D721Med (cell line): ENCODE measurements at regions not wholly inside any gene's neighbourhood (a gene's known extent, or its start where the extent isn't known, plus 50 kb on each side); places are given as distances from the start of the nearest gene placed in this dataset.
A peak's percentile ranks its signal among the peaks of the same experiment; 100 is the strongest.

Experiments
- DNase-seq: peaks from one replicate; pipeline ENCODE4 v3.0.0; 2011; ENCODE audit warnings: low spot score; ENCODE audit not compliant: insufficient read length
- FAIRE-seq: peaks from 2 replicates; lab custom pipeline; 2011; peaks lifted over from hg19 to GRCh38; lab: Jason Lieb, UNC
- TF ChIP-seq, protein P1 (sequence below): IDR thresholded peaks from 2 replicates; pipeline ENCODE4 v1.5.1; 2012; ENCODE audit warnings: mild to moderate bottlenecking, control low read depth; ENCODE audit not compliant: insufficient read depth; ENCODE audit errors: missing control alignments

DNA sequence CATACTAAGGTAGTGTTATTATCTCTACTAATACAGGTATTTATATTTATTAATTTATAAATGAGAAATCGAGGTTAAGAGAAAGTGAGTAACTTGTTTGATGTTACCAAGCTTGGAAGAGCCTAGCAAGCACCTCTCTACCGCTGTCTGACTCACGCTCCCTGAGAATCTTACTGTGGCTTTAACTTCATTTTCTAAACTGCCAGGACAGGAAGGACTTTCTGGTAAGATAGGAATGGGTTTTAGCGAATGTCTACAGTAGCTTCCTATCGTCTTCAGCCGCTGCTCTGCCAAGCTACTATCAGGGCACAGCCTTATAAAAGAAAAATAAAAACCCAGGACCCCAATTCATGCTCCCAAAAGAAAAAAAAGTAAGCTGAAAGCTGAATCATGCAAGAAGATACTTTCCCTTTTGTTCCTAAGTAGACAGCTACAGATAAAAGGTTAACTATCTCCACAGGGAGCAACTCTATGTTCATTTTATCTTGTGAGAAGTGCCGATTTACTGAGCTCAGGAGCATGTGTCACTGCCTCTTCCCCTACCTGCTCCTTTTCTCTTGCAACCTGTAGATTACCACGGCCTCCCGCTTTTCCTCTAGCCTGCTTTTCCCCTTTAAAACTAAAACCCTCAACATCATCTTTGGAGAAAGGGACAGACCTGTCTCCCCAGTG is 60.2 kb downstream of the THNSL1 start:
- FAIRE-seq, result no peak
- DNase-seq, result no peak
- TF ChIP-seq, protein P1, sequence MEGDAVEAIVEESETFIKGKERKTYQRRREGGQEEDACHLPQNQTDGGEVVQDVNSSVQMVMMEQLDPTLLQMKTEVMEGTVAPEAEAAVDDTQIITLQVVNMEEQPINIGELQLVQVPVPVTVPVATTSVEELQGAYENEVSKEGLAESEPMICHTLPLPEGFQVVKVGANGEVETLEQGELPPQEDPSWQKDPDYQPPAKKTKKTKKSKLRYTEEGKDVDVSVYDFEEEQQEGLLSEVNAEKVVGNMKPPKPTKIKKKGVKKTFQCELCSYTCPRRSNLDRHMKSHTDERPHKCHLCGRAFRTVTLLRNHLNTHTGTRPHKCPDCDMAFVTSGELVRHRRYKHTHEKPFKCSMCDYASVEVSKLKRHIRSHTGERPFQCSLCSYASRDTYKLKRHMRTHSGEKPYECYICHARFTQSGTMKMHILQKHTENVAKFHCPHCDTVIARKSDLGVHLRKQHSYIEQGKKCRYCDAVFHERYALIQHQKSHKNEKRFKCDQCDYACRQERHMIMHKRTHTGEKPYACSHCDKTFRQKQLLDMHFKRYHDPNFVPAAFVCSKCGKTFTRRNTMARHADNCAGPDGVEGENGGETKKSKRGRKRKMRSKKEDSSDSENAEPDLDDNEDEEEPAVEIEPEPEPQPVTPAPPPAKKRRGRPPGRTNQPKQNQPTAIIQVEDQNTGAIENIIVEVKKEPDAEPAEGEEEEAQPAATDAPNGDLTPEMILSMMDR, result no peak

DNA sequence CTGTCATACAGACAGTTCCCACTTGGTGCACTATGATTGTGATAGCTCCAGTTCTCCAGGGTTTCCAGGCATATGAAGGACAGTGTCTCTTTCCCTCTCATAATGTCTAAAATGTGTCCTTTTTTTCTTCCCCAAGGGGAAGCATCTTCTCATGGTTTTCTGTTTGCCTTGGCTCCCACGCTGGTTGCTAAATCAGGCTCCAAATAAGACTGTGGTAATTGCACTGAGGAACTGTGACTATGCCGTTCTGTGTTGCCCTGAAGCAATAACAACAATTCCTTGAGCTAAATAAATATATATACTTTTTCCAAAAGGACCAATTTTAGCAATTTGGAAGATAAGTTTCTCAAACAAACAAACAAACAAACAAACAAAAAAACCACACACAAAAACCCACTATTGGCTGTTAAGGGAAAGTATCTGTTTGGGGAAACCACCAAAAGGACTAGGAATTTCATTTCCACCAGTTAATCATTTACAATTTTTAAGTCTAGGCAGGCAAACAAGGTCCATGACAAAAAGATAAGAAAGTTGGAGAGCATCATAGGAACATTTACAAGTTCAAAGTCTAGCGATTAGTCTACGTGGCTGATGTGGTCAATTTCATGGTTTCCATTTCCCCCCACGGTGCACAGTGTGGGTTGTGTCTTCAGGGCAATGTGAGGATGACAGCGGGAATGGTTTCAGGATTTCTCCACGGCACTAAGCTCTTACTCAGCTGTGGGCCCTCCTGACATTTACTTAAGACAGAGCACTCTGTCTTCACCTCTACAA is 62.4 kb downstream of the THNSL1 start:
- no peak for DNase-seq
- no peak for FAIRE-seq
- TF ChIP-seq, protein P1, result no peak

DNA sequence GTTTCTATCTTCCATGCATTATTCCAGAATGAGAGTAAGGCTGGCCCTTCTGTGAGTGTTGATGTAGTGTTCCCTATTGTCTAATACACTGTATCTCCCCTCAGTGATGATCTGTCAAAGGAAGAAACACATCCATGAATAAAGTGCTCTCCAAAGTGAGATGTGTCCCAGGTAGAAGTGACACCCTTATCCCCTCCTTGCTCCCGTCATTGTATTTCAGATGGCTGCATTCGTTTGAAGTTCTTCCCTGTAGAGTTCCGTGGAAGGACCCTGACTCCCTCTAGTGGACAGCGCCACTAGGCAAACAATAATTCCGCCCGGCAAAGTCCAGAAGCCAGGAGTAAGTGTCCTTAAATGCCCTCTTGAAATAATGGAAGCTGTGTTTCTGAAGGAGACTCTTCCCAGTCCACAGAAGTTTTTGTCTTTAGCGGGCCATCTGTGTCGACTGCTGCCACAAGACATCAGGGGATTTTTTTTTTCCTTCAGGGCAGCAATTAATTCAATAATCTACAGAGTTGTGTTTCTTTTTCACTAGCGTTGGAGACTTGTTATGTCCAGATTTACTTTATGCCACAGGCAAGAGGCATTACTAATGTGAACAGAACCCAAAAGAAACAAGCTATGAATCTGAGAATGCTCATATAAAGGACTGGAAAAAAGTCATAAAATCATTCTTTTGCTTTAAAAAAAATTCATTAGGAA is 64.6 kb downstream of the THNSL1 start:
- FAIRE-seq, result no peak
- peak; percentile 42 for DNase-seq
- TF ChIP-seq, protein P1, result peak; percentile 95

DNA sequence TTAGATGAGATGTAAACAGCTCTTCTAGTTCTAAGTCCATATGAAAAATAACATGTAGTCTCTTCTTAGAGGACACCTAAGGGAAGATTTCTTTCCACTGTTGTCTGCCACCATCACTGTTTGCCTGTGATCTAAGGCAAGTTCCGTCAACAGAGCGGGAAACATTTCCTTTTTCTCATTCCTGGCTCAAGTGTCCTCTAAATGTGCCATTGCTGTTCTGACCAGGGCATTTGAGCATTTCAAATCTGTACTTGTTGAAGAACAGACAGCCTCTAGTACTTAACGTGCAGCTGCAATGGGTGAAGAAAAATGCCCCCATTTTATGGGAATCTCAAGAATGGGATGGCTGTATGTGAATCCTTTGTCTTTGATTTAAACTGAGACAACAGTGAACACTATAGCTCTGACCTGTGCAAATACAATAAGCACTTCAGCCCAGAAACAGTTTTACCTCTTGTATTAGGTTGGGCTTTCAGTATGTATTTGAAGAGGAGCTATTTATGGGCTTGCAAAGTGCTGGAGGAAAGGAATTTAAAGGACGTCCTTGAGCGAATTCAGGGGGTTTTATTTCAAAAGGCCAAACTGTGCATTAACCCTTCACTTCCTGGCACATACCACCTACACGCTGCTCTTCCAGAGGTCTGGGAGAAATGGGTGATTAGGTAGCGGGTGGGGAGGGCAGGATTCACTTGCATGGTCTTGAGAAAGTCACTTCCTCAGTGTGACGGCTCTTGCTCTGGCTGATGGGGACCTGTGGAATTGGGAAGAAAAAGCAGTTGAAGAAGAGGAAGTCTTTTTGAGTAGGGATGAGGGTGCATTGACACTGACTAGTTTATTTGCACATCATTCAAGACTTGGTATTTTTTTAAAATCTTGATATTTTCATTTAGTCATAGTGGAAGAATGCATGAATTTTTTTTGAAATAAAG is 66.1 kb downstream of the THNSL1 start:
- TF ChIP-seq, protein P1, result no peak
- FAIRE-seq (no peak), DNase-seq (no peak)

DNA sequence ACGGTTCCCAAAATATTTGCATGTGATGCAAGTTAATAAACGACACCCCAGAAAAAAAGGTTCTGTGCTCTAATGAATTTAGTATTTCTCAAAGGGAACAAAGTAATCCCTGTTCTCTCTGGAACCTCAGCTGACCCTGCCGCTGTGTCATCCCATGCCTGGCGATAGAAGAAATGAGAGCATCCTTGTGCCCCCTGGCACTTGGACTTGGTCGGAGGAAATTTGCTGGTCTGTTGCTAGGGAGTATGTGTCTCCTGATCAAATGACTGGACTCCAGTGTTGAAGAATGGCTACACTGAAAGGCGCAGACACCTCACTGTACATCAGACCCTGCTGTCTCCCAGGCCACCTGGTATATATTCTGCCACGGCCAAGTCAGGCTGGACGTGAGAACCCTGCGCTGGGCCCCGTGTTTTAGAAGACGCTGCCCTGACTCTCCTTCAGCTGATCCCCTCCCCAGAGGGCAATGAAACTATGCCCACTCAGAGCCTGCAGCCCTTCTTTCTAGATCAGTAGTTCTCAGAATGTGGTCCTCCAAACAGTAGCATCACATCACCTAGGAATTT is 67.2 kb downstream of the THNSL1 start:
- FAIRE-seq (no peak), DNase-seq (no peak)
- TF ChIP-seq, protein P1, result no peak

DNA sequence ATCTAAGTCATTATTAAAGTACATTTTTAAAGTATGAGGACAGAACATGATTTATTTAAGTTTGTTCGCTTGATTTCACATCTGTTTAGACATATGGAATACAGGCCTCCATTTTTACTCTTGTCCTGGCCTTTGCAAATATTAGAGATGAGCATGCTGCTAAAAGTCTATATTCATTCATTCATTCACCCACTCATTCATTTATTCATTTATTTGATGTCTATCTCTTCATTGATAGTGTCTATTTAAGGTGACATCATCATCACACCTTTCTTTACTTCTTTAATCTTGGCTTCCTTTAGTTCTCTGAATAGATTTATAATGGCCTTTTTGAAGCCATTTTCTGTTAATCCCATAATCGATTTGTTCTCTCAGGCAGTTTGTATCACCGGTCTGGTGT is 68.0 kb downstream of the THNSL1 start:
- TF ChIP-seq, protein P1, result no peak
- no peak for DNase-seq

More for the DNA sequence above, 68.0 kb downstream of the THNSL1 start:
- FAIRE-seq, result no peak
